Loucy (cell line): ENCODE measurements at regions not wholly inside any gene's neighbourhood (a gene's known extent, or its start where the extent isn't known, plus 50 kb on each side); places are given as distances from the start of the nearest gene placed in this dataset.
"Not testable (repeated sequence)": the region's sequence is repeated elsewhere in the genome, so short reads cannot be mapped to it uniquely, and the experiment has no call there.

Experiments
- H2AFZ ChIP-seq: fragments of 200-600 bp; sonication (generic); 2 replicates; pipeline ENCODE4 v1.6.0; 2016; ENCODE audit warnings: antibody characterized with exemption, mild to moderate bottlenecking, low read length, moderate library complexity
- H3F3A ChIP-seq: fragments of 200-600 bp; 2 replicates; pipeline ENCODE4 v1.6.0; 2016; ENCODE audit warnings: antibody characterized with exemption, low read depth, mild to moderate bottlenecking
- H3K27me3 ChIP-seq: fragments of 200-600 bp; sonication (generic); 2 replicates; pipeline ENCODE4 v1.6.1; 2014; ENCODE audit warnings: low read length, mild to moderate bottlenecking; ENCODE audit not compliant: insufficient read depth, poor library complexity, severe bottlenecking
- H3K36me3 ChIP-seq: fragments of 200-600 bp; sonication (generic); 2 replicates; pipeline ENCODE4 v1.6.1; 2016; ENCODE audit warnings: low read length; ENCODE audit not compliant: insufficient read depth
- H3K4me1 ChIP-seq: fragments of 200-600 bp; sonication (generic); 2 replicates; pipeline ENCODE4 v1.5.1; 2014; ENCODE audit warnings: low read length, mild to moderate bottlenecking; ENCODE audit not compliant: insufficient read depth, poor library complexity, severe bottlenecking
- H3K4me2 ChIP-seq: fragments of 200-600 bp; sonication (generic); 2 replicates; pipeline ENCODE4 v1.6.0; 2014; ENCODE audit warnings: antibody characterized with exemption, low read length, low read depth, mild to moderate bottlenecking; ENCODE audit not compliant: poor library complexity, severe bottlenecking
- H3K4me3 ChIP-seq: fragments of 200-600 bp; sonication (generic); 2 replicates; pipeline ENCODE4 v1.5.1; 2014; ENCODE audit warnings: low read length, mild to moderate bottlenecking, mixed read lengths; ENCODE audit not compliant: poor library complexity, severe bottlenecking
- H3K79me2 ChIP-seq: fragments of 200-600 bp; sonication (generic); 2 replicates; pipeline ENCODE4 v1.6.1; 2014; ENCODE audit warnings: low read length; ENCODE audit not compliant: insufficient read depth
- H3K9ac ChIP-seq: fragments of 200-600 bp; sonication (generic); 2 replicates; pipeline ENCODE4 v1.6.0; 2014; ENCODE audit warnings: mild to moderate bottlenecking, low read depth, low read length, moderate library complexity; ENCODE audit not compliant: poor library complexity, severe bottlenecking
- H3K9me2 ChIP-seq: fragments of 200-600 bp; sonication (generic); replicated peaks from 2 replicates; pipeline ENCODE4 v1.6.1; 2016; ENCODE audit warnings: low read depth, low read length, mixed read lengths
- H3K9me3 ChIP-seq: fragments of 200-600 bp; sonication (generic); 2 replicates; pipeline ENCODE4 v1.6.1; 2014; ENCODE audit warnings: mild to moderate bottlenecking, antibody characterized with exemption, low read length, low read depth; ENCODE audit not compliant: insufficient read depth
- H4K20me1 ChIP-seq: fragments of 200-600 bp; sonication (generic); 2 replicates; pipeline ENCODE4 v1.6.0; 2014; ENCODE audit warnings: antibody characterized with exemption, low read length, mild to moderate bottlenecking; ENCODE audit not compliant: insufficient read depth, poor library complexity, severe bottlenecking
- EZH2phosphoT487 ChIP-seq: fragments of 200-600 bp; IDR thresholded peaks from 2 replicates; pipeline ENCODE4 v1.6.1; 2018; ENCODE audit warnings: antibody characterized with exemption, mild to moderate bottlenecking, moderate library complexity, borderline replicate concordance
- TF ChIP-seq, protein P1 (sequence below): fragments of 200-600 bp; sonication (generic); conservative IDR thresholded peaks from 2 replicates; pipeline ENCODE4 v1.5.1; 2014; ENCODE audit warnings: mild to moderate bottlenecking, antibody characterized with exemption, low read length

GRCh38 chr17:77560841-77561240 lies 397.7 kb upstream of the TNRC6C start:
- H2AFZ ChIP-seq = no peak overlapping the region
- no peaks in the 10 kb centered on the region for H4K20me1 ChIP-seq
- no peaks in the 10 kb centered on the region for H3K79me2 ChIP-seq
- TF ChIP-seq EZH2phosphoT487 = no peak
- TF ChIP-seq, protein P1, sequence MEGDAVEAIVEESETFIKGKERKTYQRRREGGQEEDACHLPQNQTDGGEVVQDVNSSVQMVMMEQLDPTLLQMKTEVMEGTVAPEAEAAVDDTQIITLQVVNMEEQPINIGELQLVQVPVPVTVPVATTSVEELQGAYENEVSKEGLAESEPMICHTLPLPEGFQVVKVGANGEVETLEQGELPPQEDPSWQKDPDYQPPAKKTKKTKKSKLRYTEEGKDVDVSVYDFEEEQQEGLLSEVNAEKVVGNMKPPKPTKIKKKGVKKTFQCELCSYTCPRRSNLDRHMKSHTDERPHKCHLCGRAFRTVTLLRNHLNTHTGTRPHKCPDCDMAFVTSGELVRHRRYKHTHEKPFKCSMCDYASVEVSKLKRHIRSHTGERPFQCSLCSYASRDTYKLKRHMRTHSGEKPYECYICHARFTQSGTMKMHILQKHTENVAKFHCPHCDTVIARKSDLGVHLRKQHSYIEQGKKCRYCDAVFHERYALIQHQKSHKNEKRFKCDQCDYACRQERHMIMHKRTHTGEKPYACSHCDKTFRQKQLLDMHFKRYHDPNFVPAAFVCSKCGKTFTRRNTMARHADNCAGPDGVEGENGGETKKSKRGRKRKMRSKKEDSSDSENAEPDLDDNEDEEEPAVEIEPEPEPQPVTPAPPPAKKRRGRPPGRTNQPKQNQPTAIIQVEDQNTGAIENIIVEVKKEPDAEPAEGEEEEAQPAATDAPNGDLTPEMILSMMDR = no peak
- H3K27me3 ChIP-seq = no peaks in the 10 kb centered on the region
- no peak overlapping the region for H3K4me2 ChIP-seq
- H3K4me1 ChIP-seq = peaks cover 27% of the 10 kb centered on the region
- H3K9me3 ChIP-seq = no peaks in the 10 kb centered on the region
- no peaks in the 10 kb centered on the region for H3K9me2 ChIP-seq
- no peak overlapping the region for H3K4me3 ChIP-seq
- H3K9ac ChIP-seq = no peak overlapping the region
- no peaks in the 10 kb centered on the region for H3F3A ChIP-seq
- H3K36me3 ChIP-seq = no peaks in the 10 kb centered on the region

DNA sequence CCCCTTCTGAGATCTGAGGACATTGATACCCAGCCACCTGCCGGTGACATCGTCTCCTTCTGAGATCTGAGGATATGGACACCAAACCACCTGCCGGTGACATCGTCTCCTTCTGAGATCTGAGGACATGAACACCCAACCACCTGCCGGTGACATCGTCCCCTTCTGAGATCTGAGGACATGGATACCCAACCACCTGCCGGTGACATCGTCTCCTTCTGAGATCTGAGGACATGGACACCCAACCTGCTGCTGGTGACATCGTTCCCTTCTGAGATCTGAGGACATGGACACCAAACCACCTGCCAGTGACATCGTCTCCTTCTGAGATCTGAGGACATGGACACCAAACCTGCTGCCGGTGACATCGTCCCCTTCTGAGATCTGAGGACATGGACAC lies 396.1 kb upstream of the TNRC6C start:
- H3K79me2 ChIP-seq, H3K4me2 ChIP-seq, H2AFZ ChIP-seq, H3K9ac ChIP-seq, H3K36me3 ChIP-seq, H4K20me1 ChIP-seq, H3K27me3 ChIP-seq, H3F3A ChIP-seq, H3K9me2 ChIP-seq, H3K4me3 ChIP-seq, H3K9me3 ChIP-seq: not testable (repeated sequence)
- peaks cover 31% of the 10 kb centered on the region for H3K4me1 ChIP-seq

GRCh38 chr17:77563439-77564102 lies 394.9 kb upstream of the TNRC6C start:
- H3K4me3 ChIP-seq = no peak overlapping the region
- H3K4me1 ChIP-seq = peaks cover 31% of the 10 kb centered on the region
- no peaks in the 10 kb centered on the region for H3K27me3 ChIP-seq
- no peaks in the 10 kb centered on the region for H3K36me3 ChIP-seq
- peak overlapping the region; percentile 10 for H3K4me2 ChIP-seq
- H3K79me2 ChIP-seq = no peaks in the 10 kb centered on the region
- H3F3A ChIP-seq = no peaks in the 10 kb centered on the region
- H3K9me2 ChIP-seq = no peaks in the 10 kb centered on the region
- no peaks in the 10 kb centered on the region for H4K20me1 ChIP-seq
- peak overlapping the region; percentile 48 for H3K9ac ChIP-seq
- no peaks in the 10 kb centered on the region for H3K9me3 ChIP-seq
- TF ChIP-seq EZH2phosphoT487 = no peak
- TF ChIP-seq, protein P1 = no peak
- no peak overlapping the region for H2AFZ ChIP-seq

DNA sequence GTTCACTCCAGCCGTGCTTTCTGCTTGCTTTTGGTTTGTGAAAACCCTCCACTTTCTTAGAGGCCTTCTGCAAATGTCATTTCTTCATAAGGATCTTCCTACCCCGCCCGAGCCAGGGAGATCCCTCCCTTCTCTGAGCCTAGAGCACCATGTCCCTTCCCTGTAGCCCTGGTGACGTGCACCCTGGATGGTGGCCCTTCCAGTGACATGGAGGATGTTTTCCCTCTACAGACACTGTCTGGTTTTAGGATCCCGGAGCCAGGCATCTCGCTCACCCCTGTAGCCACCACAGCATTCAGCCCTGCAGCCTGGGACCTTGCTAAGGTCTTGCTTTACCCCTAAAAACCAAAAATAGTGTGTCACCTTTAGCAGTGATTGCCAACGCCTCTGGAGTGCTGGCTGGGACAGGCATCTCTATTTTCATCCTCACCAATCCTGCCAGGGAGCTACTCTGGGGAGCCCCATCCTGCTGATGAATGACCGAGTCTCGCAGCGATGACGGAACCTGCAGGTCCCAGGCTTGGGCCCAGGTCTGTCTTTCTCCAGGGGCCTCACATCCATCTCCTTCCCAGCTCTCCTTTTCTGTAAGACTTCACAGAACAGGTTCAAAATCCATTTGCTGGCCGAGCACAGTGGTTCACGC lies 394.1 kb upstream of the TNRC6C start:
- no peaks in the 10 kb centered on the region for H3K9me2 ChIP-seq
- no peaks in the 10 kb centered on the region for H3K27me3 ChIP-seq
- peak overlapping the region; percentile 48 for H3K9ac ChIP-seq
- no peaks in the 10 kb centered on the region for H3K36me3 ChIP-seq
- TF ChIP-seq EZH2phosphoT487 = no peak
- TF ChIP-seq, protein P1 = no peak
- H3K9me3 ChIP-seq = no peaks in the 10 kb centered on the region
- no peak overlapping the region for H3K4me3 ChIP-seq
- H3K4me2 ChIP-seq = peak overlapping the region; percentile 10
- no peaks in the 10 kb centered on the region for H3F3A ChIP-seq
- no peaks in the 10 kb centered on the region for H3K79me2 ChIP-seq
- no peaks in the 10 kb centered on the region for H4K20me1 ChIP-seq
- H2AFZ ChIP-seq = no peak overlapping the region
- peaks cover 37% of the 10 kb centered on the region for H3K4me1 ChIP-seq
